Spinal cord (tissue), 9 donors: ENCODE measurements at regions not wholly inside any gene's neighbourhood (a gene's known extent, or its start where the extent isn't known, plus 50 kb on each side); places are given as distances from the start of the nearest gene placed in this dataset.

Source experiments
- DNase-seq, 6 donors: peaks; one replicate each; pipeline versions ENCODE4 v3.0.0 to v3.0.0-alpha.2; 2013 to 2015; ENCODE audit warnings: low spot score in 6 of 6, low read depth in 4 of 6
- H3K27ac ChIP-seq: one replicate; pipeline ENCODE4 v1.5.1; 2013; ENCODE audit warnings: low read depth, low read length, control low read depth
- H3K27me3 ChIP-seq: one replicate; pipeline ENCODE4 v1.6.1; 2013; ENCODE audit warnings: low read length; ENCODE audit not compliant: control insufficient read depth, insufficient read depth
- H3K36me3 ChIP-seq: one replicate; pipeline ENCODE4 v1.6.1; 2013; ENCODE audit warnings: low read length; ENCODE audit not compliant: control insufficient read depth, insufficient read depth
- H3K4me1 ChIP-seq: one replicate; pipeline ENCODE4 v1.6.1; 2013; ENCODE audit warnings: low read length; ENCODE audit not compliant: control insufficient read depth, insufficient read depth
- H3K4me3 ChIP-seq: one replicate; pipeline ENCODE4 v1.5.1; 2013; ENCODE audit warnings: low read depth, low read length, control low read depth
- H3K9me3 ChIP-seq: one replicate; pipeline ENCODE4 v1.6.1; 2013; ENCODE audit warnings: low read length; ENCODE audit not compliant: control insufficient read depth, insufficient read depth
- WGBS: methylation state at CpG from one replicate; pipeline ENCODE4 v1.1.5; 2013; ENCODE audit warnings: missing lambda C conversion rate; ENCODE audit not compliant: insufficient coverage; 5-methylcytosine and 5-hydroxymethylcytosine counted together
- donor health status: healthy.

DNA sequence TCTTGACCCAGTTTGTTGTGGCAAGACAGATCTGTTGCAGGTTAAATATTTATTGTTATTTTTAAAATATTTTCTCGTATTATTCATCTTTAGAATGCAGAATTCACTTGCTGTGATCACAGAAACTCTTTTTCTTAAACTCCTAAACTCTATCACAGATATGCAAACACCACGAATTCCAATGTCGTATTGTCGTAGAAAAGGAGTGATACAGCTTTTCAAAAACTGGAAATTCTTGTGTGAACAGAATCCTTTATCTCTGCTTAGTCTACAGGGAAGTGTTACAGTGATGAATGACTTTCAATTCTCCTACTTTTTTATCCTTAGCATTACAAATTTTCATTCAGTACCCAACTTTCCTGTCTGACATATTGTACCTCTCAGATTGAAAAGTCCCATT, 1329.5 kb upstream of the B3GALT2 start:
- WGBS: no CpG with 5 or more reads among the region's 4 CpGs
- Histone ChIP-seq H3K4me3 (no peak overlapping the region), H3K27ac (no peak overlapping the region), H3K27me3 (no peaks in the 10 kb centered on the region), H3K4me1 (no peaks in the 10 kb centered on the region), H3K36me3 (no peaks in the 10 kb centered on the region), H3K9me3 (peaks cover 3% of the 10 kb centered on the region)
- peak in 1 of 6 donors; percentile 9 for DNase-seq

DNA sequence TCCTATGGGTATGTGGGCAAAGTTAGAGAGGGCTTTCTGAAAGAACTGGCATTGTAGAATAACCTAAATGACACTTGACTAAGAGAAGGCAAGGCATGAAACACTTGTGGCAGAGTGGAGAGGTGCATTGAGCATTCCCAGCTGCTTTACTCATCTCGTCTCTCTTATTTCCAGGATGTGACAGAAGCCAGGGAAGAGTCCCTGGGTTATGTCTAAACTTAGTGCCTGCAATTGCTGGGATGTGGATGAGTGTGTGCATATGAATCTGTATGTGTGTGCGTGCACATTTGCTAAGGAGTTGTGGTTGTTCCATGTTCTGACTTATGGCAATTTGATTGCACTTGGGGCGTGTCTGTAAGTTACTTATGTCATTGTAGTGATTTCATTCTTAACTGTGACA, 1326.5 kb upstream of the B3GALT2 start:
- Histone ChIP-seq H3K9me3 (peaks cover 8% of the 10 kb centered on the region), H3K27me3 (no peaks in the 10 kb centered on the region), H3K4me1 (no peaks in the 10 kb centered on the region), H3K27ac (no peak overlapping the region), H3K4me3 (no peak overlapping the region), H3K36me3 (no peaks in the 10 kb centered on the region)
- no peak for DNase-seq
- 83% methylated on average over 2 of the region's 3 CpGs for WGBS

DNA sequence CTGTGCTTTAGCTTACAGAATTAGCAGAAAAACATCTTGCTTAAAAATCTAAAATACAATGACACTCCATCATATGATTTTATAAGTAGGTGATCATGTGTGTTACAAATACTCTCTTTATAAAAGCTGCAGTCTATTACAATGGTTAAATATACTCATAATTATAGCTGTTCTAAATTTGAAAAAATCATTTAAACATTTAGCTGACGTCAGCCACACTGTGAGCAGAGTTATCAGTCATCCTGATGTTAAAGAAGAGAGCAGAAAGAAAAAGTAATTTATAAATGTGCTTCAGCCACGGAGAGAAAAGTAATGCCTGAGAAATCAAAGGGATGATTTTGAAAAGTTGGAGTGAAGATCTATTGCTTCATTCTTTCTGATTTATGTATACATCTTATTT, 1325.9 kb upstream of the B3GALT2 start:
- WGBS: no CpG with 5 or more reads among the region's 2 CpGs
- H3K27ac ChIP-seq: no peak overlapping the region
- no peaks in the 10 kb centered on the region for H3K36me3 ChIP-seq

DNA sequence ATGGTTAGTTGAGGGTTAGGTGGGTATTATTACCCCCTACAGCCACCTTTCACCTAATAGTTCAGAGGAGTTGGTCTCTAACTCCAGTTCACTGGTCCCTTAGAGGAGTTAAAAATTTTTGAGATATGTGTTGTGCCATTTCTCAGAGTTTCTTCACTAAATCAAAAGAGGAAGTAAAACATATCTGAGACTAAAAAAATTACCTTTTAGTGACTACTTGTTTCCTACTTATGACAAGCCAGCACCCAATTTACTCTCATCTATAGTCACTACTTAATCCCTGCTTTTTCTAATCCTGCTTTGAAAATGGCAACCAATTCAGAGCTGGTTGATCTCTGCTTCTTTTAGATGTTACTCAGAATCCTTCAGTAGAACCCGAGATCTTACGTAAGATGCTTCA, 1316.8 kb upstream of the B3GALT2 start:
- H3K4me1 ChIP-seq: no peaks in the 10 kb centered on the region
- H3K36me3 ChIP-seq: no peaks in the 10 kb centered on the region
- DNase-seq: no peak
- no peak overlapping the region for H3K4me3 ChIP-seq
- H3K27ac ChIP-seq: no peak overlapping the region
- no peaks in the 10 kb centered on the region for H3K9me3 ChIP-seq
- H3K27me3 ChIP-seq: no peaks in the 10 kb centered on the region
- WGBS: 100% methylated on average over 2 of the region's 2 CpGs

More for the DNA sequence above, 1325.9 kb upstream of the B3GALT2 start:
- Histone ChIP-seq H3K4me1 (no peaks in the 10 kb centered on the region), H3K4me3 (no peak overlapping the region), H3K9me3 (peaks cover 8% of the 10 kb centered on the region), H3K27me3 (no peaks in the 10 kb centered on the region)
- DNase-seq: no peak

DNA sequence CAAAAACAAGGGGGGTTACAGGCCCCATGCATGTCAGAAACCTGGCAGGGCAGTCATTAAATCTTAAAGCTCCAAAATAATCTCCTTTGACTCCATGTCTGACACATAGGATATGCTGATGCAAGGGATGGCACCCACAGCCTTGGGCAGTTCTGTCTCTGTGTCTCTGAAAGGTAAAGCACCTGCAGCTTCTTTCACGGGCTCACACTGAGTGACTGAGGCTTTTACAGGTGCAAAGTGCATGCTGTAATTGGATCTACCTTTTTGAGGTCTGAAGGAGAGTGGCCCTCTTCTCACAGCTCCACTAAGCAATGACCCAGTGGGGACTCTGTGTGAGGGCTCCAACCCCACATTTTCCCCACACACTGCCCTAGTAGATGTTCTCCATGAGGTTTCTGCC, 1309.0 kb upstream of the B3GALT2 start:
- DNase-seq: no peak
- H3K9me3 ChIP-seq: peaks cover 2% of the 10 kb centered on the region
- H3K27ac ChIP-seq: no peak overlapping the region
- no peak overlapping the region for H3K4me3 ChIP-seq
- WGBS: 83% methylated on average over 1 of the region's 1 CpG
- H3K36me3 ChIP-seq: no peaks in the 10 kb centered on the region
- no peaks in the 10 kb centered on the region for H3K4me1 ChIP-seq
- H3K27me3 ChIP-seq: no peaks in the 10 kb centered on the region

DNA sequence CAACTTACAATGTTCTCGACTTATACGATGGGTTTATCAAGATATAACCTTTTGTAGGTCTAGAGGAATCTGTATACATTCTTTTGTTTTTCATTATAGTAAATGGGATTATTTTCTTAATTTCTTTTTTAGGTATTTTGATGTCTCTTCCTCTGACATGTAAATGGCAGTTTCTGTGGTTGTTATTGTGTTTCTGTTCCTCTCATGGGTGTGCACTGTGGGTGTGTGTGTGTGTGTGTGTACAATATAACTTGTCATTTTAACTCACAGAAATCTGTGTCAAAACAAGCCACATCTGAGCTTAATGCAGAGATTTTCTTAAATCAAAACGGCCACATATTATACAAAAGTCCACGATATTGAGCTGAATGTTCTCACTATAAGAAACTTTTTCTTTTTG, 1300.8 kb upstream of the B3GALT2 start:
- Histone ChIP-seq H3K4me3 (no peak overlapping the region), H3K27ac (no peak overlapping the region), H3K4me1 (no peaks in the 10 kb centered on the region), H3K27me3 (no peaks in the 10 kb centered on the region), H3K9me3 (peaks cover 8% of the 10 kb centered on the region), H3K36me3 (no peaks in the 10 kb centered on the region)
- DNase-seq: no peak
- WGBS: no CpG with 5 or more reads among the region's 4 CpGs

DNA sequence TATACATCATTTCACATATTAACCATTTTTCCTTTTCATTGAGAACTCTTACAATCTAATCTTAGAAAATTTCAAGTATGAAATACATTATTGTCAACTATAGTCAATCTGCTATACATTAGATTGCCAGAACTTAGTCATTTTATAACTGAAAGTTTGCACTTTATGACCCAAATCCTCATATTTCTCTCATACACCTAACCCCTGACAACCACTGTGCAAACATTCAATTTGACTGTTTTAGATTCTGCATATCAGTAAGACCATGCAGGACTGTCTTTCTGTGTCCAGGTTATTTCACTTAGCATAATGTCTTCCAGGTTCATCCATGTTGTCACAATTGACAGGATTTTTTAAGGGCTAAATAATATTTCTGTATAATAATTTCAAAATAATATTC, 1299.0 kb upstream of the B3GALT2 start:
- Histone ChIP-seq H3K27ac (no peak overlapping the region), H3K9me3 (peaks cover 8% of the 10 kb centered on the region), H3K4me3 (no peak overlapping the region), H3K27me3 (no peaks in the 10 kb centered on the region), H3K4me1 (no peaks in the 10 kb centered on the region), H3K36me3 (no peaks in the 10 kb centered on the region)
- no peak for DNase-seq

DNA sequence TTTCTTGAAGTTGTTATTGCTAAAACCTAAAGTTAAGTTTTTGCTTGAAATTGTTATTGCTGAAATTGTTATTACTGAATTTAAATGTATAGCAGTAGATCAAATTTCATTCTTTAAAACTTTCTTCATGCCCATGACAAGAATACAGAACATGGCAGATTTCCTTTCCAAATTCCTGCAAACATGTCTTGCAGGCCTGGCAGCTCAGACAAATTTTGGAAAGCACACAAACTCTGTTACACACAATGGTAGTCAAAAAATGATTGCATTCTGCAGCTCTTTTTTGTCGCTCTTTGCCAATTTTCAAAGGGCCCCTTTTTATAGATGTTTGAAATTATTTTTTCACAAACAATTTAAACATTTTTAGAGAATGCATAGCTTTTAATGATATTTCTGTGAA, 1292.3 kb upstream of the B3GALT2 start:
- Histone ChIP-seq H3K4me1 (no peaks in the 10 kb centered on the region), H3K36me3 (no peaks in the 10 kb centered on the region), H3K27ac (no peak overlapping the region), H3K9me3 (no peaks in the 10 kb centered on the region), H3K27me3 (no peaks in the 10 kb centered on the region), H3K4me3 (no peak overlapping the region)
- WGBS: no CpG with 5 or more reads among the region's 1 CpG
- peak in 1 of 6 donors; percentile 74 for DNase-seq

DNA sequence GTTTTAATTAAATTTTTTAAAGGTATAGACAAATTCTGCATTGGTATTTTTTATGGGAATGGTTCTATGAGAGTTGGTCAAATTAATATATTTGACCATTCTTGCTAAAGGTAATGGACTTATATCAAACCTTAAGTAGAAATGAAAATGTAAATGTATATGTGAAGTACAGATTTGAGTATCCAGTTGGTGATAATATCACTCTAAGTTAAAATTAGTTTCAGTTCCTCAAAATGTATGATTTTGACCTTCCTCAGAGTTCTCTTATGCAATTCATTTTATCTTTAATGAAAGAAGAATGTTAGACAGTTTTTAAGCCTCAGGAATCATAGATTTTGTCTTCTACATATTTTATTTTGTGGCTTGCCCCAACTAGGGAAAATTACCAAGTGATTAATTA, 1291.5 kb upstream of the B3GALT2 start:
- H3K36me3 ChIP-seq: no peaks in the 10 kb centered on the region
- H3K9me3 ChIP-seq: no peaks in the 10 kb centered on the region
- DNase-seq: no peak
- H3K27me3 ChIP-seq: no peaks in the 10 kb centered on the region
- no peak overlapping the region for H3K4me3 ChIP-seq
- H3K4me1 ChIP-seq: no peaks in the 10 kb centered on the region
- H3K27ac ChIP-seq: no peak overlapping the region

DNA sequence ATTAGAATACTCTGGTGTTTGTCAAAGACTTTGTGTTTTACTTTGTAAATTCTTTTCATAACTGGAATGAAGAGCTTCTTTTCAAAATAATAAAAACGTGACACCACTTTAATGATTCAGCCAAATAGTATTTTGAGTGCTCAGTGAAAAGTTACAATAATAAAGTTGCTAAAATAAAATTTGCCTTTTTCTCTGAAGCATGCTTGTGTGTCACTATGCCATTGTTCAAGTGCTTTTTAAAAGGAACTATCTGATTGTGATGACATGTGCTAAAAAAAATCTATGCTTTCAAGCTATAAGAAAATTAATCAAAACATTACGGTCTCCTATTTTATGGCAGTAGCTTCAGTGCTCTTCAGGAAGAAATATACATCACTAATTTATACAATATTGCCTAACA, 1290.5 kb upstream of the B3GALT2 start:
- Histone ChIP-seq H3K27ac (no peak overlapping the region), H3K36me3 (no peaks in the 10 kb centered on the region), H3K4me3 (no peak overlapping the region), H3K9me3 (no peaks in the 10 kb centered on the region), H3K27me3 (no peaks in the 10 kb centered on the region), H3K4me1 (no peaks in the 10 kb centered on the region)
- no CpG with 5 or more reads among the region's 2 CpGs for WGBS
- DNase-seq: no peak

DNA sequence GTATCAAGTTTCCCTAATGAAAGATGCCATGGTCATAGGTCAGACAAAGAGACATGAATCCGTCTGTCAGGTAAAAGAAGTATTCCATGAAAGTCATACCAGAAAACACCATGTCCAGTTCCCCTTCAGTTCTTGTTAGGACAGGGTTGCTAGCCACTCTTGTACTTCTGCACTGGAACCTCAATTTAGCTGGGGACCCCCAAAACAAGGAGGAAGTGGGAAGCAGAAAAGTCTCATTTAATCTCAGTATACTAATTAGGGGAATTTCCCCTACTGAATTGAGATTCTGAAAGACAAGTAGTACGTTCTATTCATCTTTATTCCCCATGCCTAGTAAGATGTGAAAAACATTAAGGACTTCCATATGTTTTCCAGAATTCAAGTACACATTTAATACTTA, 1289.9 kb upstream of the B3GALT2 start:
- WGBS: no CpG with 5 or more reads among the region's 2 CpGs
- no peak for DNase-seq

More for the DNA sequence above, 1289.9 kb upstream of the B3GALT2 start:
- Histone ChIP-seq H3K4me1 (no peaks in the 10 kb centered on the region), H3K4me3 (no peak overlapping the region), H3K36me3 (no peaks in the 10 kb centered on the region), H3K9me3 (no peaks in the 10 kb centered on the region), H3K27ac (no peak overlapping the region), H3K27me3 (no peaks in the 10 kb centered on the region)
